Right hindlimb (tissue), 1 donor: ENCODE measurements at regions not wholly inside any gene's neighbourhood (a gene's known extent, or its start where the extent isn't known, plus 50 kb on each side); places are given as distances from the start of the nearest gene placed in this dataset.

Experiments
- DNase-seq: peaks from one replicate; pipeline ENCODE4 v3.0.0-alpha.2; 2018

DNA sequence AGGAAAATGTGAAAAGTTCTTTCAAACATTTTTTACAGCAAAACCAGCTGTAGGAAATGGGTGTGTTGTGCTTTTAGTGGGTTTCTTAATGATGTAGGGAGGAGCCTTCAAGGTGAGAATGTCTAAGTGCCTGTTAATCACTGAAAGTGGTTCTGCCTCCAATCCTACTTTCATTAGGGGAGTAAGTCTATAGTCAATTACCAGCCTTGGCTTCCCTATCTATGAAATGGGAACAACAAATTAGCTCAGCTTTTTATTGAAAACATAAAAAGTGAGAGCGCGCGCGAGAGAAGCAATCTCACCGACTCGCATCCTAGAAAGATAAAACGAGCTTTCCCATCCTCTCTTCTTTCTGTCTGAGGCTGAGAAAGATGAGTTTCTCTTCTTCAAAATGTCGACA, 140.0 kb upstream of the LHX5 start:
- no peak for DNase-seq

DNA sequence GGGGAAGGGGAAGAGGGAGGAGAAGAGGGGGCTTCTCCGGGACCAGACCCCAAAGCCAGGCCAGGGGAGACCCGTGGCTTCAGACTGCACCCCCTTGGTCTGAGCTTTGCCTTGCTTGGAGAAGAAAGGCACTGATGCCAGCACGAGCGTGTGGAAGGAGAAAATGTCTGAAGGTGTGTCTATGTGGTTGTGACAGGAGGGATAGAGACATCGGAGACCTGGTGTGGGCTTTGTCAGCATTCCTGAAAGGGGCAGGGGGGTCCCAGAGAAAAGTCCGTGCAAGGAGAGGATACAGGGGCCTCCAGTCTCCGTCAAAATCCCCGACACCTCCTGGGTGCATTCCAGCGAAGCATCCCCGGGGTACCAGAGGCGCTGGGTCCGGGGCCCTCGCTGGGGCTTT, 139.0 kb upstream of the LHX5 start:
- no peak for DNase-seq

DNA sequence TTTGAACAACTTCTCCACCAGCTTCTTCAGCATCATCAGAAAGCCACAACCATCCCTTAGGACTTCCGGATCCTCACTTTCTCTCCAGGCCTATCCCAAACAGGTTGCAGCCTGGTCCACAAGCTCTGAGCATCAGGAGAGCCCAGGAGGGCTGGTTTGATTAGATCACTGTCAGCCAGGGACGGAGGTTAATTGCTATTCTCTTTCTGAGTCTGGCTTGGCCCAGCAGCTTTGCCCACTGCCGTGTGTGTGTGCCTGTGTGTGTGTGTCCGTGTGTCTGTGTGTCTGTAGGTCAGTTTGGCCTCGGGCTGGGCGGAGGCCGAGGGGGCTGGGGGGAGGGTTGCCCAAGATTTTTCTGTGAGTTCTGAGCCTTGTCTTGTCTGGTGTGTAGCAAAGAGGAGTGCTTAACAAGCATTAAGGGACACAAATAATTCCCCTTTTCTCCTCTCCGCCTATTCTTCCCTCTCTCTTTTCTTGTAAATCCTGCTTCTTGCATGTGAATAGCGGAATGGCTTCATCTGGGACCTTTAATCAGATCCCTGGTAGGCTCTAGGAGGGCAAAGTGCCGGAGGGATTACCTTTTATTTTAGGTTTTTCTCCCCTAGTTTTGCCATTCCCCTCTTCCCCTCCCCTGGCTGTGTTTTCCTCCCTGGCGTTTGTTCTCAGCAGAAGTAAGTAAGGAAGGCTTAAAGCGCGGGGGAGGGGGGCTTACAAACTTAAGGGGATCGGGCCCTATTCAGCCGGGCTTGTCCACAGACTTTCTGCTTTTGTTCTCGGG, 138.2 kb upstream of the LHX5 start:
- DNase-seq: no peak

GRCh38 chr12:113604666-113605065, 133.0 kb upstream of the LHX5 start:
- no peak for DNase-seq

DNA sequence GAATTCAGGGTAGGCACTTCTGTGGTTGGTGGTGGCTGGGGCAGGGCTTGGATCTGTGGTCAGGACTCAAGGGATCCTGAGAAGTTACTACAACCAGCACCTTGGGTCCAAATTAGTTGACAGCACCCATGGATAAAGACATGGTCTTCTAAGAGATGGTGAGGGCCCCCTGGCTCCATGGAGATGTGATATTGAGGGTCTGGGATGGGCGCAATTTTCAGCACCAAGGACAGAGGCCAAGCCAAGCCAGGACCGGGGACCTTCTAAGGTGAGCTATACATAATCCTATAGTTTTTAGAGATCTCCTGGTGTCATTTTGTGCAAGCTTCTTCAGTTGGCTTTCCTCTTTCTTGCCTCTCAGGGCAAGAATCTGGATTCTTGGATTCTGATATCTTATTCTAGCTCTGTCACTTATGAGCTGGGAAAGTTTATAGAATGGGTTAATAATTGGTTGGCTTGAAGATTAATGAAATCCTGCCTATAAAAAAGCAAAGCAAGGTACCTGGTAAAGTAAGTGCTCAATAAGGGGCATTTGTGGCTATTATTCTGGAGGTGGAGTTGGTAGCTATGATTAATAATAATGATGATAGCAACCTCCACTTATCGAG, 130.1 kb upstream of the LHX5 start:
- peak; percentile 20 for DNase-seq

GRCh38 chr12:113598815-113599406, 127.2 kb upstream of the LHX5 start:
- no peak for DNase-seq

- DNase-seq: no peak
Measured at GRCh38 chr12:113594967-113595366, 123.3 kb upstream of the LHX5 start.

- no peak for DNase-seq
Measured at GRCh38 chr12:113591480-113591974, 119.9 kb upstream of the LHX5 start.

DNA sequence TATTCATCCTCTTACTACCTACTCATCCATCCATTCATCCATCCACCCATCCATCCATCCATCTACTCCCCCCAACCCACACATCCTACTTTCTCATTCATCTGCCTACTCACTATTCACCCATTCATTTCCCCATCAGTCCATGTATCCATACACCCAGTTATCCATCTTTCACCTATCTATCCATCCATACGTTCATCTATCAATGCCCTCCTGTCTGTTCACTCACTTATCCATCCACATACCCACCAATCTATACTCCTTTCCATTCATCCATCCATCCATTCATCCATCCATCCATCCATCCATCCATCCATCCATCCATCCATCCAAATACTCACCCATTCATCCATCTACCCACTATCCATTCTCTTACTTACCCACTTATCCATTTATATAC, 117.8 kb upstream of the LHX5 start:
- no peak for DNase-seq

DNA sequence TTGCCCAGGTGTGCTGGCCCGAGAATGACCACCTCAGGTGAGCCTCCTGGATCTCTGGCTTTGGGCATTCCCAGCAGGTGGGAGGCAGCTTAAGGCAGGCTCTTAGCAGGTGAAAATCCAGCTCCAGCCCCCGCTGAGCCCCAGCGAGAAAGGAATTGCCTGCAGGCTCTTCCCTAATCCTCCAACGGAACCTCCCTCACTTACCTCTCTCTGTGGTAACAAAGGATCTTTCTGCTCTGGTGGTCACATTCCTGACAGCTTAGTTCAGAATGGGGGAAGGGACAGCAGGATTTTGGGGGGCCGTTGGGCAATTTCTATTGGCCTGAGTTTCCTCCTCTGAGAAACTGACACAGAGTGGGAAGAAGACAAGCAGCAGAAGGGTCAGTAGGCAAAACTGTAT, 116.0 kb upstream of the LHX5 start:
- no peak for DNase-seq

- DNase-seq: no peak
Measured at GRCh38 chr12:113586461-113586860, 114.8 kb upstream of the LHX5 start.

DNA sequence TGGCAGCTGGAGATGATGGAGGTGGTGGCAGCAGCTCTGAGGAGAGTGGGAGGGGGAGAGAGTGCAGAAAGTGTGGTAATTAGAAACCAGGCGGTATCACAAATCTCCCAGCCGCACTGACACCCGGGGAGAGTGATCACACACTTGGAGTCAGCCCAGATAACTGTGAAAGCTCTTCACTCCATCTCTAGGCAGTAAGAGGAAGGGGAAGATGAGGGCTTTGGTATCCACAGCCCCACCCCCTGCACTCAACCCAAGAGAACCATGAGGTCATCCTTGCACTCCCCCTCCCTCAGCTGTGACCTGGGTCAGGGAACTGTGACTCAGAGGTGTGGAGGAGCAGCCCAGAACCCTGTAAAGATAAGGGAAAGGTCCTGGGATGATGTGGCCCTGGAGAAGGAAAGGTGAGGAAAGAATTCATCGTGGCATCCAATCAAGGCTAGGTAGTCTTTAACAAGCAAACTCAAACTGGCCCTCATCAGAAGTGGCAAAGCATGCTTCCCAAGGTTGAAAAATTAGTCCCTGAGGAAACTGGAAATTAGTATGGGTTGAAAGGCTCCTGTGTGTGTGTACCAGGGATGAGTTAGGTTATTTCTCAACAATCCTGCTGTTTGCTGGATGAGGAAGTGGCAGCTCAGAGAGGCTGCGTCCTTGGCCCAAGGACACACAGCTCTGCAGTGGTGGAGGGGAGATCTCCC, 111.0 kb upstream of the LHX5 start:
- no peak for DNase-seq

GRCh38 chr12:113581342-113581741, 109.7 kb upstream of the LHX5 start:
- no peak for DNase-seq

DNA sequence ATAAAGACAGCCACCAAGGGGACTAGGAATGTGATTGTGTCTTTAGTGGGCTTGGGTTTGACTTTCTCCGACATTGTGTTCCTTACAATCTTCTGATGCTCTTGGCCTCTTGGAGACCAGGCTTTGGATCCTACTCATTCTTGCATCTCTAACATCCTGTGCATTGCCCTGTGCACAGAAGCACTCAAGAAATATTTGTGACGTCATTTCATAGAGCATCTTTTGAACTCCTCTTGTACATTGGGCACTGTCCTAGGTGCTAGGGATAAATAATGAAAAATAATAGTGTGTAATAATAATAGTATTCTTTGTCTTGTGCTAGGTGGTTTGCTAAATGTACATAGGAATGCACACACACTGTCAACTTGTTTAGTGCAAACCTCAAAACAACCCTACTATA, 108.8 kb upstream of the LHX5 start:
- DNase-seq: no peak

GRCh38 chr12:113577464-113578129, 105.9 kb upstream of the LHX5 start:
- DNase-seq: no peak

GRCh38 chr12:113575386-113575785, 103.7 kb upstream of the LHX5 start:
- DNase-seq: no peak

DNA sequence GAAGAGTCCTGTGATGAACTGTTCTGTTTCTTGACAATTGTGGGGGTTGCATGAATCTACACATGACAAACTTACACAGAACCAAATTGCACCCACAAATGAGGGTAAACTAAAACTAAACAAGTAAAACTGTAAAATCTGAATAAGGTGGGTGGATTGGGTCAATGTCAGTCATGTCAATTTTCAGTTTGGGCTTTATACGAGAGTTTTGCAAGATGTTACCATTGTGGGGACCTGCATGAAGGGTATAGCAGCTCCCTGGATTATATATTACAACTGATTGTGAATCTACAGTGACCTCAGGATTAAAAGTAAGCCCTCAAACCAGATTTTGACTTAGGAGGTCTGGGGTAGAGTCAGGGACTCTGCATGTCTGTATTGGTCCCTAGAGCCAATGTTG, 101.5 kb upstream of the LHX5 start:
- no peak for DNase-seq

DNA sequence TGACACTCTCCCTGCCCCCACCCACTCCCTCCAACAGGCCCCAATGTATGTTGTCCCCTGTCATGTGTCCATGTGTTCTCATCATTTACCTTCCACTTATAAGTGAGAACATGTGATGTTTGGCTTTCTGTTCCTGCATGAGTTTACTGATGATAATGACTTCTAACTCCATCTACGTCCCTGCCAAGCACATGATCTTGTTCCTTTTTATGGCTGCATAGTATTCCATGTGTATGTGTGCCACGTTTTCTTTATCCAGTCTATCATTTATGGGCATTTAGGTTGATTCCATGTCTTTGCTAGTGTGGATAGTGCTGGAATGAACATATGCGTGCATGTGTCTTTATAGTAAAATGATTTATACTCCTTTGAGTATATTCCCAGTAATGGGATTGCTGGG, 100.0 kb upstream of the LHX5 start:
- DNase-seq: no peak

DNA sequence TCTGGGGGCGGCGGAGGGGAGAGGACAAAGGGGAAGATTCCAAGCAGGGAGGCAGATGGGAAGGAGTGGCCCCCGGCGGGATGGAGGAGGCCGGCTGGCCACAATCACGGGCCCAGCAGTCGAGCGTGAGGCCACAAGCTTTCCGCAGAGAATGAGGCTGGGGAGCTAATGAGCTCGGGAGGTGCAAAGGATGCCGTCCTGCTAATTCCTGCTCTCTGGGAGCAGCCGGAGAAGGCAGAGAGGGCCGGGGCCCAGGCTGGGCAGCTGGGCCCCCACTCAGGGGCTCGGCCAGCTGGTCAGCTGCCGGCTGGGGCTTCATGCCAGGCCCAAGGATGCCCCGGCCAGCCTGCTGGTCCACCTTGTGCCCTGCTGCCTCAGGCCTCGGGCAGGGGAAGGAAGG, 98.1 kb upstream of the LHX5 start:
- no peak for DNase-seq

GRCh38 chr12:113568021-113568420, 96.3 kb upstream of the LHX5 start:
- no peak for DNase-seq

GRCh38 chr12:113565368-113565767, 93.7 kb upstream of the LHX5 start:
- DNase-seq: no peak

DNA sequence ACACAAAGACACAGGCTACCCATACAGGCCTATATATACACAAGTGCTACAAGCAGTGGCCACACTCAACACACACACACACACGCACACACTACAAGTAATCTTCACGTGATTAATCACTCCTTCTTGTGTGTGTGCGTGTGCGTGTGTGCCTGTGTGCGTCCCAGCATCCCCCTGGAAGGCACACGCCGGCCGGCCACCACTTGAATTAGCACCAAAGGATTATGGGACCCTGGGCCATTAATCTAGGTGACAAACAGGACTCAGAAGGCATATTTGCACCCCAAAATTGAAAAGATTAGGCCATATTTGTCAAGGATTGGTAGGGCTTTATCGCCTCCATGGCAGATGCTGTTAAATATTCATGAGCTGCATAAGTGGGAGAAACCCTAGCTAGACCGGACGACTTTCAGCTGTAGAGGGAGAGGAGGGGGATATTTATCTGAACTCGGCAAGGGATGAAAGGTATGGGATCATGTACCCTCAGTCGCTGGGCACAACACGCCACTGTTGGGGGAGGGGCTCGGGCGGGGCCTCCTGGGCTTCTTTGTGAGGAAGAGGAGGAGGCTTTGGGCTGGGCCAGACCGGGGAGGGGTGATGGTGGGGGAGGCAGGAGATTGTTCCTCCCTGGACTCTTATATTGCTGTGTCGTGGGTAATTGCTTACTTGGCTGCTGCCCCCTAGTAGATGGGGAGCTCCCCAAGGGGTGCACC, 89.6 kb upstream of the LHX5 start:
- DNase-seq: no peak
